ENCODE measurements at regions not wholly inside any gene's neighbourhood (a gene's known extent, or its start where the extent isn't known, plus 50 kb on each side); places are given as distances from the start of the nearest gene placed in this dataset.

DNA sequence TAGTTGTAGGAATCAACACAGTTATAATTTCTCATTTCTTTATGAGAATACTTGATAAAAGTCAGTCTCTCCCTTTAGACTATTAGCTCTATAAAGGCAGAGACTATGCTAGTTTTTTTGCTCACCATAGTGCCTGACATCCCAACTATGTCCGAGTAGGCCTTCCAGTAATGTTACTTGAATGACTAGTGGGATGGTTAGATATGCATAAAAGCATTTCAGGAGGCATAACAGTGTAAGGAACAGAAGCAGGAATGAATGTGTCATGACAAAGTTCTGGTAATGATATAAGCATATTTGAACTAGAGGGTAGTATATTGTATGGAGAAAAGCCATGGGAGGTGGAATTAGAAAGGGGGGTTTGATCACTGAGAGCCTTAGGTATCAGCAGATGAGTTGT is 77.4 kb upstream of the C5orf46 start (continued):
- TF ChIP-seq SIRT6 (IDR thresholded peaks at IDR 0.05; ENCODE audit: low read length) (no peak), CEBPB (IDR thresholded peaks at IDR 0.05; ENCODE audit: low read depth, low read length) (no peak), SRF (IDR thresholded peaks at IDR 0.05; ENCODE audit: low read depth, low read length) (no peak), POLR2A (IDR thresholded peaks at IDR 0.05; ENCODE audit: control extremely low read depth in 1 of 2, low read depth in 2 of 2, low read length in 2 of 2) (no peak), RAD21 (IDR thresholded peaks at IDR 0.05 in 1 of 2, conservative IDR thresholded peaks at IDR 0.05 in 1 of 2; ENCODE audit: low read depth in 2 of 2, low read length in 2 of 2) (no peak)

Measured in H1 (cell line).